ENCODE measurements at regions not wholly inside any gene's neighbourhood (a gene's known extent, or its start where the extent isn't known, plus 50 kb on each side); places are given as distances from the start of the nearest gene placed in this dataset.
"Not testable (repeated sequence)": the region's sequence is repeated elsewhere in the genome, so short reads cannot be mapped to it uniquely, and the experiment has no call there.

GRCh38 chr1:120274438-120274837 lies 98.1 kb upstream of the SEC22B start:
- not testable (repeated sequence) for TF ChIP-seq POLR2A, CTCF (IDR thresholded peaks at IDR 0.05)
